Colonic mucosa (tissue), 4 donors: ENCODE measurements at regions not wholly inside any gene's neighbourhood (a gene's known extent, or its start where the extent isn't known, plus 50 kb on each side); places are given as distances from the start of the nearest gene placed in this dataset.

ENCODE experiments used
- DNase-seq: peaks from one replicate; pipeline ENCODE4 v3.0.0-alpha.2; 2020
- H3K27ac ChIP-seq: fragments of 200-600 bp; one replicate; pipeline ENCODE4 v1.8.0; 2021
- H3K27me3 ChIP-seq: fragments of 200-600 bp; one replicate; pipeline ENCODE4 v1.8.0; 2021
- H3K36me3 ChIP-seq: fragments of 200-600 bp; one replicate; pipeline ENCODE4 v1.8.0; 2021
- H3K4me1 ChIP-seq: fragments of 200-600 bp; one replicate; pipeline ENCODE4 v1.8.0; 2021; ENCODE audit warnings: mild to moderate bottlenecking
- H3K4me3 ChIP-seq: fragments of 200-600 bp; one replicate; pipeline ENCODE4 v1.8.0; 2021
- H3K9ac ChIP-seq, 2 donors: one replicate each; pipeline ENCODE4 v1.7.0; 2013; ENCODE audit warnings: control low read depth in 2 of 2, low read depth in 2 of 2, low read length in 2 of 2
- H3K9me3 ChIP-seq: fragments of 200-600 bp; one replicate; pipeline ENCODE4 v1.8.0; 2021
- intact Hi-C: fragments of 100-400 bp; cut with DNase I; formaldehyde crosslinking; loops from one replicate; pipeline ENCODE4 v1.14.1; 2022
- TF ChIP-seq, protein P1 (sequence below): fragments of 200-600 bp; IDR thresholded peaks from one replicate; pipeline ENCODE4 v1.8.0; 2022; ENCODE audit warnings: antibody characterized with exemption, mild to moderate bottlenecking
- donor health status: healthy.
- donor health status: DM: no; HTN: no; CAD: no.
- donor health status: DM: no; HTN: no; CAD: no.

GRCh38 chr1:244181867-244182266, 130.8 kb downstream of the ZBTB18 start:
- Histone ChIP-seq H3K9ac (no peak overlapping the region), H3K9me3 (no peaks in the 10 kb centered on the region), H3K27ac (no peak overlapping the region), H3K4me3 (no peak overlapping the region), H3K27me3 (no peaks in the 10 kb centered on the region), H3K36me3 (no peaks in the 10 kb centered on the region), H3K4me1 (no peaks in the 10 kb centered on the region)
- intact Hi-C loops, result no loop called here
- no peak for DNase-seq
- TF ChIP-seq, protein P1, sequence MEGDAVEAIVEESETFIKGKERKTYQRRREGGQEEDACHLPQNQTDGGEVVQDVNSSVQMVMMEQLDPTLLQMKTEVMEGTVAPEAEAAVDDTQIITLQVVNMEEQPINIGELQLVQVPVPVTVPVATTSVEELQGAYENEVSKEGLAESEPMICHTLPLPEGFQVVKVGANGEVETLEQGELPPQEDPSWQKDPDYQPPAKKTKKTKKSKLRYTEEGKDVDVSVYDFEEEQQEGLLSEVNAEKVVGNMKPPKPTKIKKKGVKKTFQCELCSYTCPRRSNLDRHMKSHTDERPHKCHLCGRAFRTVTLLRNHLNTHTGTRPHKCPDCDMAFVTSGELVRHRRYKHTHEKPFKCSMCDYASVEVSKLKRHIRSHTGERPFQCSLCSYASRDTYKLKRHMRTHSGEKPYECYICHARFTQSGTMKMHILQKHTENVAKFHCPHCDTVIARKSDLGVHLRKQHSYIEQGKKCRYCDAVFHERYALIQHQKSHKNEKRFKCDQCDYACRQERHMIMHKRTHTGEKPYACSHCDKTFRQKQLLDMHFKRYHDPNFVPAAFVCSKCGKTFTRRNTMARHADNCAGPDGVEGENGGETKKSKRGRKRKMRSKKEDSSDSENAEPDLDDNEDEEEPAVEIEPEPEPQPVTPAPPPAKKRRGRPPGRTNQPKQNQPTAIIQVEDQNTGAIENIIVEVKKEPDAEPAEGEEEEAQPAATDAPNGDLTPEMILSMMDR, result no peak

DNA sequence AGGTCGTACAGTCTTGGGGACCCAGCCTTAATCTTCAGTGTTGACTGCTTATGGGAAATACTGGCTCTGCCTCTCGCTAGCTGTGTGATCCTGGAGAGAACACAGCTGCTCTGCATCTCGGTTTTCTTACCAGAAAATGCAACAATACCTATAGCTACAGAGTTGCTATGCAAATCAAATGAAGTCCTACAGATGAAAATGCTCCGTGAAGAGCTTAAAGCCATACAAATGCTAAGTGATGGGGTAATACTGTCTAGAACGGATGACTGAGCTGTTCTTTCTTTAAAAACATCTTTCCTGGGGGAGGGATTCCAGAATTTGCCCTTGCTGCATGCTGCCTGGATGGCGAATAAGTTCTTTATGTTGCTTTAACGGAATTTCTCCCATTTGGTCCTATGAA, 132.0 kb downstream of the ZBTB18 start:
- TF ChIP-seq, protein P1, result no peak
- no peaks in the 10 kb centered on the region for H3K4me1 ChIP-seq
- no peak overlapping the region for H3K27ac ChIP-seq
- no peak for DNase-seq
- H3K36me3 ChIP-seq, result no peaks in the 10 kb centered on the region
- no peaks in the 10 kb centered on the region for H3K27me3 ChIP-seq
- intact Hi-C loops, result no loop called here
- H3K9ac ChIP-seq, result peak overlapping the region in 1 of 2 donors; percentile 9
- H3K4me3 ChIP-seq, result no peak overlapping the region
- H3K9me3 ChIP-seq, result no peaks in the 10 kb centered on the region

- Histone ChIP-seq H3K36me3 (no peaks in the 10 kb centered on the region), H3K4me3 (no peak overlapping the region), H3K27ac (no peak overlapping the region), H3K9ac (no peak overlapping the region), H3K4me1 (no peaks in the 10 kb centered on the region), H3K9me3 (no peaks in the 10 kb centered on the region), H3K27me3 (no peaks in the 10 kb centered on the region)
- intact Hi-C loops, result no loop called here
- TF ChIP-seq, protein P1, result no peak
- DNase-seq, result no peak
These were observed 135.3 kb downstream of the ZBTB18 start for GRCh38 chr1:244186372-244186771.

GRCh38 chr1:244187310-244187709, 136.2 kb downstream of the ZBTB18 start:
- H3K27me3 ChIP-seq, result no peaks in the 10 kb centered on the region
- H3K27ac ChIP-seq, result no peak overlapping the region
- no peaks in the 10 kb centered on the region for H3K9me3 ChIP-seq
- no peak overlapping the region for H3K4me3 ChIP-seq
- H3K9ac ChIP-seq, result no peak overlapping the region
- intact Hi-C loops, result no loop called here
- no peaks in the 10 kb centered on the region for H3K36me3 ChIP-seq
- DNase-seq, result no peak
- H3K4me1 ChIP-seq, result no peaks in the 10 kb centered on the region
- TF ChIP-seq, protein P1, result no peak

DNA sequence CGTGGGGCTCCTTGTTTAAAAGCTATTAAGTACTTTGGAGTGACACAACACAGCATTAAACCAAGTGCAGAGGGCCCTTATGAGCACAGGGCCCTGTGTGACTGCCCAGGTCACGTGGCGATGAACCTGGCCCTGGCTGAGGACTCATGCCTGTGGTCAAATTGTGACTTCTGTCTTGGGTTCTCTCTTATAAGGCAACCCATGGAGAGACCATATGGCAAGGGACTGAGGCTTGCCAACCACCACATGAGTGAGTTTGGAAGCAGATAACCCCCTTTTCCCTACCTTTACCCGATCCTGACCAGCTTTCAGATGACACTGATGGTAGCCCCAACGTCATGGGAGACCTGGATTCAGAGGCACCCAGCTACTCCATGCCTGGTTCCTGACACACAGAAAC, 140.5 kb downstream of the ZBTB18 start:
- Histone ChIP-seq H3K4me1 (no peaks in the 10 kb centered on the region), H3K36me3 (no peaks in the 10 kb centered on the region), H3K4me3 (no peak overlapping the region), H3K9ac (no peak overlapping the region), H3K27ac (no peak overlapping the region), H3K9me3 (no peaks in the 10 kb centered on the region), H3K27me3 (no peaks in the 10 kb centered on the region)
- TF ChIP-seq, protein P1, result no peak
- DNase-seq, result no peak
- intact Hi-C loops, result no loop called here

DNA sequence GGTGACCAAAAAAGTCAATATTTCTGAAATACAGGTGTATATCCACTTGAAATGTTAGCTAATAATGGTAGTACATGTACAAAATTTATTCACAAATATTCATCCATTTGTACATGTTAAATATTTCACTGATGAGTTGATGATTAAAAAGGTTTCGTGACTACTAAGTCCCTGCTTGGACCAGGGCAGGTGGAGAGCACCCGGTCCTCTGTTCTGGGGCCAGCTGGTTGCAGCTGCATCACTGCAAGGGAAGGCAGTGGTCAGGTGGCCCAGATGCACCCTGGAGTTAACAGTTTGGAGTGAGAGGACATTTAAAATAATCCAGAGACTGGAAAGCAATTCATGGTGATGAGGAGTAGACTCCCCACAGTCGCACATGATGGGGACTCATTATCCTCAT, 141.2 kb downstream of the ZBTB18 start:
- Histone ChIP-seq H3K9ac (no peak overlapping the region), H3K4me1 (no peaks in the 10 kb centered on the region), H3K36me3 (no peaks in the 10 kb centered on the region), H3K9me3 (no peaks in the 10 kb centered on the region), H3K27ac (no peak overlapping the region), H3K4me3 (no peak overlapping the region), H3K27me3 (no peaks in the 10 kb centered on the region)
- no peak for DNase-seq
- intact Hi-C loops, result no loop called here
- TF ChIP-seq, protein P1, result no peak
